LNCAP (cell line): ENCODE measurements at regions not wholly inside any gene's neighbourhood (a gene's known extent, or its start where the extent isn't known, plus 50 kb on each side); places are given as distances from the start of the nearest gene placed in this dataset.

Experiments used
- CTCF ChIP-seq: fragments of 450-650 bp; IDR thresholded peaks from 2 replicates; pipeline ENCODE4 v1.5.1; 2017; ENCODE audit warnings: mild to moderate bottlenecking

DNA sequence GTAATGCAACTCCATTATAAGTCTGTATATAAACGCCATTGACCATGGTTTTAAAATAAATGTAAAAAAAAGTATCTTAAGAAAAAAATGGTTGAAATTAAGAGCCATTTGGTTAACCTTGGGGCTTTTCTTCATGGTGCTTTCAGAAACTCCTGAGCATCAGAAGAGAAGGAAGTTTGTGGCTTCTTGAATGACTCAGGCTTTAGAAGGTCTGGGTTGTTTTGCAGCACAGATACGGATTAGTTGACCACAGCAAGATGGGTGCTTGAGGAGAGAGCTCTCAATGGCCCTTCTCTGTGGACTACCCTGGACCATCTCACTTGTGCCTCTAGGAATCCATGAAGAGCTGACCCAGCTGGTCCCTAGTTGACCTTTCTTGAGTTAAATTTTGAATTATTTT, 189.5 kb downstream of the TMEM38B start:
- TF ChIP-seq CTCF, result no peak

DNA sequence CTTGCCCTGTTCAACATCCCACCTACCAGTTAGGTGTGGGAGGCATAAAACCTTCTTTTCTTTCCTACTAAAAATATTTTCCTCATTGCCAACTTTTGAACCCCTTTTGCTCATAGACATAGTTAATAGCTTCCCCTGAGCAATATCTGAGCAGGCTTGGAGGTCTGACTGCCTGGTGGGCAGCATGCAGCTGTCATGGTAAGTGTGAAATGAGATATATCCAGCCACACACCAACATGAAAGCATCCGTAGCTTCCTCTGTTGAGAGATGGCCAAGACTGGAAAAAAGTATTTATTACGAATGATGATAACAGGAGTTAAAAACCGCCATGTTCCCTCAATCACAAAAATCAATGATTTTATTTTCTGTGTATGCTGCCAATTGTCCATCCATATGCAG, 190.1 kb downstream of the TMEM38B start:
- no peak for TF ChIP-seq CTCF

DNA sequence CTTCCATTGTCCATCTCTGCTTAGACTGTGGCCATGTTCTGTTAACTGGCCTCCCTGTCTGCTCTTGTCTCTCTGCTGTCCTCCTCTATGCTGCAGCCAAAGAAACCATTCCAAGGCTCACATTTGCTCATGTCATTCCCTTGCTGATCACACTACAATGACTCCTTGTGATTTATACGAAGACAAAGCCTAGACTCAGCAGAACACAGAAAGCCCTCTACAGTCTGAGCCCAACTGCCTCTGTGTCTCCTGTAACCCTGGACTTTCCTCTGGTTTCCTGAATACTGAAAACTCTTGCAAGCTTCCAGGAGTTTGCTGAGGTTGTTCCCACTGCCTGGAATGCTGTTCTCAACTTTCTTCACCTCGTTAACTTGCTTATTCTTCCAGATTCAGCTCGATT, 191.8 kb downstream of the TMEM38B start:
- TF ChIP-seq CTCF, result no peak

DNA sequence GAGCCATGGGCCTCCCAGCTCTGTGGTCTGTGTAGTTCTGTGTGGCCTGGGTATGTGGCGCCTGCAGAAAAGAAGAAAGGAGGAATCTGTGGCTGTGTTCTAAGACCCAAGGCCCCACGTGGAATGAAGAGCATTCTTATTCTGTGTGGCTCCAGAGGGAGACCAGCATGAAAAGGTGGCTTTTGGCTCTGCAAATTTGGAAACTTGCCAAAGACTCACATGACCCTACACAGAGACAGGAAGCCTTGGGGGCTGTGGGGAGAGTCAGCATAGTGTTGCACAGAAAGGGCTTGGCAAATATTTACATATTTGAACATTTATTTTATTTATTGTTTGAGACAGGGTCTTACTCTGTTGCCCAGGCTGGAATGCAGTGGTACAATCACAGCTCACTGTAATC, 193.3 kb downstream of the TMEM38B start:
- TF ChIP-seq CTCF, result no peak

DNA sequence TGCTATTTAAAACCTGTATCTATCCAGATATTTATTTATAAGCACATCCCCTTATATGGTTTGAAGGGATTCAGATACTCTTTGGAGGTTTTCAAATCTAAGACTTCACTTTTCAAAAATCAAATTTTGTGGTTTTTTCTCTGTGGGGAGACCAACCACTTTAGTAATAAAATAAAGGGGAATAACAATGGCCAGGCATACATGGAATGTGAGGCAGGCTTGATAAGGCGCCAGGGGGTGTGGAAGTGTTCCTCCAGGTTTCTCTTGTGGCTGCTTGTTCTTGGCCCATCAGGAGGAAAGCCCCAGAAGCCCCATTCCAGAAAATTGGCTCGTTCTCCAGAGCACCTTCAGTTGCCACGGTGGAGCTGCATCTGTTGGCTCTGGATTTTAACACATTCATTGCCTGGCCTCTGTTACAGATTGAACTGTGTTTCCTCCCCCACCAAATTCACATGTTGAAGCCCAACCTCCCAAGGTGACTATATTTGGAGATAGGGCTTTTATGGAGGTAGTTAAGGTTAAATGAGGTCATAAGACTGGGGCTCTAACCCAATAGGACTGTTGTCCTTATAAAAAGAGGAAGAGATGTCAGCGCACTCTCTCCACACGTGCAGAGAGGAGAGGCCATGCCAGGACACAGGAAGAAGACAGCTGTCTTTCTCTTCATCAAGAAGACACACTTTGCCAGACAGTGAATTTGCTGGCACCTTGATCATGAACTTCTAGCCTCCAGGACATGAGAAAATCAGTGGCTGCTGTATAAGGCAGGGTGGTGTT, 195.9 kb downstream of the TMEM38B start:
- TF ChIP-seq CTCF, result no peak

- TF ChIP-seq CTCF, result no peak
Observed at GRCh38 chr9:105900123-105900522, 205.8 kb downstream of the TMEM38B start.

GRCh38 chr9:105901514-105902109, 207.3 kb downstream of the TMEM38B start:
- peak; percentile 94 for TF ChIP-seq CTCF
